ENCODE measurements at regions not wholly inside any gene's neighbourhood (a gene's known extent, or its start where the extent isn't known, plus 50 kb on each side); places are given as distances from the start of the nearest gene placed in this dataset.

DNA sequence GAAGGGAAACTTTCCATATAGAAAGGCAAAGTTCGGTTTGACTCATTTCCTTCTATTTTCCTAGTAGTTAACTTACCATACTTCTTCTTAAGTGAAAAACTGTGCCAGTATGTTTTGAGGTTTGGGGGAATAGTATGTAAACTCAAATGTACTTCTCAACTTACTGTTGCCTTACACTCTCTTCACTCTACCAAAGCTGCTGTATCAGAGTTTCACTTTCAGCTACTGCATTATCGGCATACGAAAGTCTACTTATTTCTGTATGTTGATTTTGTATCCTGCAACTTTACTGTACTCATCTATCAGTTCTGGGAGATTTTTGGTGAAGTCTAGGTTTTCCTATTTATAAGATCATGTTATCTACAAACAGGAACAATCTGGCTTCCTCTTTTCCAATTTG lies 932.7 kb downstream of the FAT4 start:
- no peak for TF ChIP-seq POLR2AphosphoS5 (IDR thresholded peaks at IDR 0.05)
- TF ChIP-seq, protein P1, sequence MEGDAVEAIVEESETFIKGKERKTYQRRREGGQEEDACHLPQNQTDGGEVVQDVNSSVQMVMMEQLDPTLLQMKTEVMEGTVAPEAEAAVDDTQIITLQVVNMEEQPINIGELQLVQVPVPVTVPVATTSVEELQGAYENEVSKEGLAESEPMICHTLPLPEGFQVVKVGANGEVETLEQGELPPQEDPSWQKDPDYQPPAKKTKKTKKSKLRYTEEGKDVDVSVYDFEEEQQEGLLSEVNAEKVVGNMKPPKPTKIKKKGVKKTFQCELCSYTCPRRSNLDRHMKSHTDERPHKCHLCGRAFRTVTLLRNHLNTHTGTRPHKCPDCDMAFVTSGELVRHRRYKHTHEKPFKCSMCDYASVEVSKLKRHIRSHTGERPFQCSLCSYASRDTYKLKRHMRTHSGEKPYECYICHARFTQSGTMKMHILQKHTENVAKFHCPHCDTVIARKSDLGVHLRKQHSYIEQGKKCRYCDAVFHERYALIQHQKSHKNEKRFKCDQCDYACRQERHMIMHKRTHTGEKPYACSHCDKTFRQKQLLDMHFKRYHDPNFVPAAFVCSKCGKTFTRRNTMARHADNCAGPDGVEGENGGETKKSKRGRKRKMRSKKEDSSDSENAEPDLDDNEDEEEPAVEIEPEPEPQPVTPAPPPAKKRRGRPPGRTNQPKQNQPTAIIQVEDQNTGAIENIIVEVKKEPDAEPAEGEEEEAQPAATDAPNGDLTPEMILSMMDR (IDR thresholded peaks at IDR 0.05): no peak
- no peak for TF ChIP-seq EP300 (IDR thresholded peaks at IDR 0.05)
- TF ChIP-seq POLR2A (IDR thresholded peaks at IDR 0.05): no peak

Data from suprapubic skin (tissue), 4 donors.